PC-3 (cell line): ENCODE measurements at regions not wholly inside any gene's neighbourhood (a gene's known extent, or its start where the extent isn't known, plus 50 kb on each side); places are given as distances from the start of the nearest gene placed in this dataset.

Experiments
- ATAC-seq: fragments of 200-7000 bp; cut with Tn5 transposase; 2 replicates; pipeline ENCODE4 v1.9.1; 2020; ENCODE audit warnings: mild to moderate bottlenecking, moderate library complexity
- BruUV-seq: library from RNA; stranded (reverse); fragments of 400-500 nt; replicated peaks from 2 replicates; lab custom pipeline; 2021; lab: Mats Ljungman, UMichigan
- CTCF ChIA-PET: fragments of 300-600 bp; sonication (Branson Sonifier 250); formaldehyde crosslinking; loops from one replicate; lab custom pipeline; 2022; ENCODE audit warnings: antibody characterized with exemption; lab: Charles Lee
- POLR2A ChIA-PET: fragments of 300-600 bp; sonication (Branson Sonifier 250); formaldehyde crosslinking; loops from one replicate; lab custom pipeline; 2022; ENCODE audit warnings: antibody characterized with exemption; ENCODE audit not compliant: unreplicated experiment; lab: Charles Lee
- DNase-seq: peaks from one replicate; pipeline ENCODE4 v3.0.0-alpha.2; 2015
- H2AFZ ChIP-seq: fragments of 300-600 bp; sonication (generic); 2 replicates; pipeline ENCODE4 v1.6.0; 2016; ENCODE audit warnings: antibody characterized with exemption, low read length
- H3F3A ChIP-seq: fragments of 300-600 bp; sonication (generic); one replicate; pipeline ENCODE4 v1.6.0; 2017; ENCODE audit warnings: antibody characterized with exemption, low read length, control low read depth, mild to moderate bottlenecking; ENCODE audit not compliant: unreplicated experiment
- H3K27ac ChIP-seq: fragments of 300-600 bp; sonication (generic); 2 replicates; pipeline ENCODE4 v1.5.1; 2016; ENCODE audit warnings: mild to moderate bottlenecking, low read length
- H3K27me3 ChIP-seq: fragments of 300-600 bp; sonication (generic); 2 replicates; pipeline ENCODE4 v1.6.1; 2016; ENCODE audit warnings: low read length, mixed read lengths
- H3K36me3 ChIP-seq: fragments of 300-600 bp; sonication (generic); 2 replicates; pipeline ENCODE4 v1.6.1; 2016; ENCODE audit warnings: low read depth, mixed run types, low read length, mixed read lengths
- H3K4me1 ChIP-seq: fragments of 300-600 bp; sonication (generic); 2 replicates; pipeline ENCODE4 v1.5.1; 2016; ENCODE audit warnings: low read length; ENCODE audit not compliant: insufficient read depth
- H3K4me2 ChIP-seq: fragments of 300-600 bp; sonication (generic); 2 replicates; pipeline ENCODE4 v1.6.0; 2016; ENCODE audit warnings: low read length
- H3K4me3 ChIP-seq: fragments of 300-600 bp; sonication (generic); 2 replicates; pipeline ENCODE4 v1.5.1; 2016; ENCODE audit warnings: mild to moderate bottlenecking, low read length, mixed read lengths
- H3K79me2 ChIP-seq: fragments of 300-600 bp; sonication (generic); 2 replicates; pipeline ENCODE4 v1.6.1; 2017; ENCODE audit warnings: low read length, mixed read lengths
- H3K9ac ChIP-seq: fragments of 300-600 bp; sonication (generic); 2 replicates; pipeline ENCODE4 v1.6.0; 2016; ENCODE audit warnings: mild to moderate bottlenecking, low read length
- H3K9me2 ChIP-seq: fragments of 300-600 bp; sonication (generic); replicated peaks from 2 replicates; pipeline ENCODE4 v1.6.1; 2016; ENCODE audit warnings: mixed run types, low read length, mixed read lengths
- H3K9me3 ChIP-seq: fragments of 300-600 bp; sonication (generic); 2 replicates; pipeline ENCODE4 v1.6.1; 2016; ENCODE audit warnings: low read length, mixed read lengths
- H4K20me1 ChIP-seq: fragments of 300-600 bp; sonication (generic); 2 replicates; pipeline ENCODE4 v1.6.1; 2016; ENCODE audit warnings: low read length, mixed read lengths
- CTCF ChIP-seq: fragments of 300-600 bp; sonication (generic); conservative IDR thresholded peaks from 2 replicates; pipeline ENCODE4 v1.5.1; 2017; ENCODE audit warnings: antibody characterized with exemption, low read depth, mild to moderate bottlenecking, low read length
- EZH2 ChIP-seq: fragments of 300-600 bp; sonication (generic); IDR thresholded peaks from one replicate; pipeline ENCODE4 v1.6.1; 2017; ENCODE audit warnings: antibody characterized with exemption, mild to moderate bottlenecking, low read length; ENCODE audit not compliant: unreplicated experiment
- EZH2phosphoT487 ChIP-seq: fragments of 300-600 bp; sonication (generic); IDR thresholded peaks from 2 replicates; pipeline ENCODE4 v1.6.1; 2018; ENCODE audit warnings: mild to moderate bottlenecking, antibody characterized with exemption, low read length, borderline replicate concordance
- intact Hi-C: fragments of 100-400 bp; cut with micrococcal nuclease; formaldehyde crosslinking; loops from 2 replicates; pipeline ENCODE4 v1.9.0; 2023

- no TSS peak for BruUV-seq
- ChIA-PET CTCF (no interaction called here), POLR2A (no interaction called here)
- intact Hi-C loops: no loop called here
- Histone ChIP-seq H4K20me1 (no peaks in the 10 kb centered on the region), H3K9me2 (no peaks in the 10 kb centered on the region), H3K4me3 (no peak overlapping the region), H3K4me1 (no peaks in the 10 kb centered on the region), H3K9ac (no peak overlapping the region), H3F3A (no peaks in the 10 kb centered on the region), H3K27me3 (no peaks in the 10 kb centered on the region), H3K36me3 (no peaks in the 10 kb centered on the region), H2AFZ (no peak overlapping the region), H3K4me2 (no peak overlapping the region), H3K9me3 (no peaks in the 10 kb centered on the region), H3K79me2 (no peaks in the 10 kb centered on the region), H3K27ac (no peak overlapping the region)
- no peak for DNase-seq
- ATAC-seq: no peak
- TF ChIP-seq EZH2 (no peak), CTCF (no peak), EZH2phosphoT487 (no peak)
These were observed 1213.3 kb downstream of the C4orf33 start for GRCh38 chr4:130309221-130309620.

- H3K9me3 ChIP-seq: no peaks in the 10 kb centered on the region
- no peaks in the 10 kb centered on the region for H3K4me1 ChIP-seq
- POLR2A ChIA-PET: no interaction called here
- no peaks in the 10 kb centered on the region for H3F3A ChIP-seq
- no peaks in the 10 kb centered on the region for H3K27me3 ChIP-seq
- H3K4me2 ChIP-seq: no peak overlapping the region
- H4K20me1 ChIP-seq: no peaks in the 10 kb centered on the region
- TF ChIP-seq CTCF (no peak), EZH2 (no peak), EZH2phosphoT487 (no peak)
- H3K36me3 ChIP-seq: no peaks in the 10 kb centered on the region
- H3K79me2 ChIP-seq: no peaks in the 10 kb centered on the region
- no peak overlapping the region for H2AFZ ChIP-seq
- no peak for DNase-seq
- H3K27ac ChIP-seq: no peak overlapping the region
- no peaks in the 10 kb centered on the region for H3K9me2 ChIP-seq
- no peak overlapping the region for H3K9ac ChIP-seq
- intact Hi-C loops: no loop called here
- BruUV-seq: no TSS peak
- ATAC-seq: no peak
- CTCF ChIA-PET: no interaction called here
- no peak overlapping the region for H3K4me3 ChIP-seq
These were observed 1226.5 kb downstream of the C4orf33 start for GRCh38 chr4:130322439-130322838.

- TF ChIP-seq EZH2: no peak
- TF ChIP-seq CTCF: no peak
- TF ChIP-seq EZH2phosphoT487: no peak
- intact Hi-C loops: no loop called here
- DNase-seq (peak; percentile 20), ATAC-seq (no peak)
- no peak overlapping the region for H2AFZ ChIP-seq
- no peaks in the 10 kb centered on the region for H4K20me1 ChIP-seq
- H3K36me3 ChIP-seq: no peaks in the 10 kb centered on the region
- no peak overlapping the region for H3K4me3 ChIP-seq
- H3K9me3 ChIP-seq: no peaks in the 10 kb centered on the region
- BruUV-seq: no TSS peak
- H3K79me2 ChIP-seq: no peaks in the 10 kb centered on the region
- no peaks in the 10 kb centered on the region for H3F3A ChIP-seq
- no peak overlapping the region for H3K4me2 ChIP-seq
- no peaks in the 10 kb centered on the region for H3K9me2 ChIP-seq
- H3K27me3 ChIP-seq: no peaks in the 10 kb centered on the region
- no peaks in the 10 kb centered on the region for H3K4me1 ChIP-seq
- ChIA-PET POLR2A (no interaction called here), CTCF (no interaction called here)
- H3K9ac ChIP-seq: no peak overlapping the region
- no peak overlapping the region for H3K27ac ChIP-seq
These were observed 1233.1 kb downstream of the C4orf33 start for GRCh38 chr4:130329036-130329435.
